Gastrocnemius medialis (tissue), 4 donors: ENCODE measurements at regions not wholly inside any gene's neighbourhood (a gene's known extent, or its start where the extent isn't known, plus 50 kb on each side); places are given as distances from the start of the nearest gene placed in this dataset.

Source experiments
- ATAC-seq, 2 donors: fragments of 150-250 bp; one replicate each; pipeline ENCODE4 v1.9.1; 2016
- DNase-seq, 2 donors: peaks; one replicate each; pipeline ENCODE4 v3.0.0-alpha.2; 2019
- H3K27ac ChIP-seq, 4 donors: fragments of 200-600 bp; sonication (generic); 1 replicate in 1 of 4; 2 replicates in 3 of 4; pipeline ENCODE4 v1.5.1; 2016 to 2018; ENCODE audit warnings: mild to moderate bottlenecking in 2 of 4, moderate library complexity in 1 of 4
- H3K27me3 ChIP-seq, 3 donors: fragments of 200-600 bp; sonication (generic) in 2 of 3; 1 replicate in 1 of 3; 2 replicates in 2 of 3; pipeline versions ENCODE4 v1.5.1 to v1.6.0; 2016 to 2019; ENCODE audit warnings: mild to moderate bottlenecking in 1 of 3, moderate library complexity in 1 of 3
- H3K36me3 ChIP-seq, 2 donors: fragments of 200-600 bp; sonication (generic) in 1 of 2; one replicate each; pipeline ENCODE4 v1.5.1; 2017 to 2018
- H3K4me1 ChIP-seq, 2 donors: fragments of 200-600 bp; sonication (generic) in 1 of 2; one replicate each; pipeline ENCODE4 v1.5.1; 2016 to 2017; ENCODE audit warnings: mild to moderate bottlenecking in 2 of 2
- H3K4me3 ChIP-seq, 4 donors: fragments of 200-600 bp; sonication (generic) in 3 of 4; 1 replicate in 1 of 4; 2 replicates in 3 of 4; pipeline ENCODE4 v1.5.1; 2016 to 2019; ENCODE audit warnings: mild to moderate bottlenecking in 2 of 4
- H3K9me3 ChIP-seq, 3 donors: fragments of 200-600 bp; sonication (generic) in 2 of 3; 1 replicate in 1 of 3; 2 replicates in 2 of 3; pipeline ENCODE4 v1.5.1; 2016 to 2019
- POLR2A ChIP-seq, 2 donors: fragments of 450-650 bp; IDR thresholded peaks; one replicate each; pipeline ENCODE4 v1.6.1; 2017; ENCODE audit warnings: antibody characterized with exemption in 2 of 2, mild to moderate bottlenecking in 2 of 2, moderate library complexity in 2 of 2
- in situ Hi-C, 4 donors: fragments of 200-750 bp; cut with MboI; loops; one replicate each; pipeline versions ENCODE4 v1.15.0 to v1.8.0; 2017; ENCODE audit warnings: low sequenced_read_pairs in 4 of 4
- intact Hi-C: fragments of 100-400 bp; cut with DNase I; formaldehyde crosslinking; loops from one replicate; pipeline ENCODE4 v1.15.1; 2023; ENCODE audit warnings: low total_unique reads
- TF ChIP-seq, protein P1 (sequence below), 5 experiments: fragments of 450-650 bp in 3 of 5; fragments of 200-600 bp in 2 of 5; sonication (generic) in 2 of 5; IDR thresholded peaks in 4 of 5; conservative IDR thresholded peaks in 1 of 5; 1 replicate in 4 of 5; 2 replicates in 1 of 5; pipeline ENCODE4 v1.5.1; 2016 to 2019; ENCODE audit warnings: antibody characterized with exemption in 5 of 5, mild to moderate bottlenecking in 3 of 5, moderate library complexity in 3 of 5

DNA sequence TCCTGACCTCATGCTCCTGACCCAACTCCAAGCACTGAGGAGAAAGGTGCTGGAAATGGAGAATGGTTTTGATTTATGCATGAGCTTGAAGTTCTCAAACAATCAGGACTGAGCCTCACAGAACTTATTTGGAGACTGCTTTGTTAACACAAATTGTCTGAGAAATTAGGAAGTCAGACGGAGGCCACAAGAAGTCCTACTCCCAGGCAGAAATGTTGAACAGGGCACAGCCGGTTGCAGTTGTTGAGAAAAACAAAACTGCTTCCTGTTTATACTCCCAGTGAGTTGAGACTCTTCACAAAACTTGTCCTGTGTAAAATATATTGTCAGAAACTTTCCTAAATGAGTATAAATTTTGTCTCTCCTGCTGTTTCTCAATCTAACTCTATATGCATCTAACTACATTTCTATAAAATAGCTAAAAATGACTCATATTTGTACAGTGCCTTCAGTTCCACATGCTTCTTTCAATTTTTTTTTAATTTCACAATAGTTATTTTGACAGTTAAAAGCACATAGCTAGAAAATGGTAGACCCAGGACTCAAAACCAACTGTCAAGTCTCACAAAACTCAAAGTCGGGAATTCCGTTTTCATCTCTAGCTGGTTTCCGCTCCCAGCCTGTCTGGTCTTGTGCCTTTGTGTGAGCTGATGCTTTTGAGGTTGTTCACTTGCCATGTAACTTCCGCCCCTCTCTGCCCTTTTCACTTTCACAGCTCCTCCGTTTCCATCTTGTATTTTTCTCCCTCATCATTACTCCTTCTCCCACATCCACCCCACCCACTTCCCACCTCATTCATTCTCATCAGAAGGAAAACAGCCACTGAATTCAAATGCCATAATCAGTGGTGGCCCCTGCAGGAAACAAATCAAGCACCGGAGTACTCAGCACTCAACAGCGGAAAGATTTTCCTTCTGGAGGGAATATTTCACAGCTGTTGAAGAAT is 215.0 kb downstream of the SUCLG1 start:
- Histone ChIP-seq H3K36me3 (no peaks in the 10 kb centered on the region), H3K4me1 (no peaks in the 10 kb centered on the region), H3K4me3 (no peak overlapping the region), H3K27me3 (no peaks in the 10 kb centered on the region), H3K9me3 (no peaks in the 10 kb centered on the region), H3K27ac (no peak overlapping the region)
- in situ Hi-C loops (no loop called here), intact Hi-C loops (no loop called here)
- TF ChIP-seq, protein P1, sequence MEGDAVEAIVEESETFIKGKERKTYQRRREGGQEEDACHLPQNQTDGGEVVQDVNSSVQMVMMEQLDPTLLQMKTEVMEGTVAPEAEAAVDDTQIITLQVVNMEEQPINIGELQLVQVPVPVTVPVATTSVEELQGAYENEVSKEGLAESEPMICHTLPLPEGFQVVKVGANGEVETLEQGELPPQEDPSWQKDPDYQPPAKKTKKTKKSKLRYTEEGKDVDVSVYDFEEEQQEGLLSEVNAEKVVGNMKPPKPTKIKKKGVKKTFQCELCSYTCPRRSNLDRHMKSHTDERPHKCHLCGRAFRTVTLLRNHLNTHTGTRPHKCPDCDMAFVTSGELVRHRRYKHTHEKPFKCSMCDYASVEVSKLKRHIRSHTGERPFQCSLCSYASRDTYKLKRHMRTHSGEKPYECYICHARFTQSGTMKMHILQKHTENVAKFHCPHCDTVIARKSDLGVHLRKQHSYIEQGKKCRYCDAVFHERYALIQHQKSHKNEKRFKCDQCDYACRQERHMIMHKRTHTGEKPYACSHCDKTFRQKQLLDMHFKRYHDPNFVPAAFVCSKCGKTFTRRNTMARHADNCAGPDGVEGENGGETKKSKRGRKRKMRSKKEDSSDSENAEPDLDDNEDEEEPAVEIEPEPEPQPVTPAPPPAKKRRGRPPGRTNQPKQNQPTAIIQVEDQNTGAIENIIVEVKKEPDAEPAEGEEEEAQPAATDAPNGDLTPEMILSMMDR (IDR thresholded peaks at IDR 0.05 in 4 of 5, conservative IDR thresholded peaks at IDR 0.05 in 1 of 5), result no peak
- TF ChIP-seq POLR2A (IDR thresholded peaks at IDR 0.05), result no peak
- DNase-seq, result no peak
- ATAC-seq, result no peak

DNA sequence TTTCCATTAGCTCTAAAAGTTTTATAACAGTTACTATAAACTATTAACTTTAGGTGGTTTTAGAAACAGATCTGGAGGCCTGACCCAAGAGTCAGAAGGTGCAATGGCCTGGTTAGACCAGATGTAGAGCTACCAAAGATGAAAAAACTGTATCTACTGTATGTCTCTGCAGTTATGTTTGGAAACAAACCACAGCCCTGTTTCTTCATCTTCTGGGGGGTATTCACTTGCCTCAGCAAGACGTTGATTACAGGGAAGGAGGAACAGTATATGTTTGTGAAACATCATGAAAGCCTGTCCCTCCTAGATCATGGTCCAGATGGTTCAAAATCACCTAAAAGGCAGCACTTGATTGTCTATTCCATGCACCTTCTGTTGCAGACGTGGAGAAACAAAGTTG is 220.2 kb downstream of the SUCLG1 start:
- intact Hi-C loops, result no loop called here
- no peaks in the 10 kb centered on the region for H3K36me3 ChIP-seq
- TF ChIP-seq POLR2A (IDR thresholded peaks at IDR 0.05), result no peak
- TF ChIP-seq, protein P1 (IDR thresholded peaks at IDR 0.05 in 4 of 5, conservative IDR thresholded peaks at IDR 0.05 in 1 of 5), result no peak

DNA sequence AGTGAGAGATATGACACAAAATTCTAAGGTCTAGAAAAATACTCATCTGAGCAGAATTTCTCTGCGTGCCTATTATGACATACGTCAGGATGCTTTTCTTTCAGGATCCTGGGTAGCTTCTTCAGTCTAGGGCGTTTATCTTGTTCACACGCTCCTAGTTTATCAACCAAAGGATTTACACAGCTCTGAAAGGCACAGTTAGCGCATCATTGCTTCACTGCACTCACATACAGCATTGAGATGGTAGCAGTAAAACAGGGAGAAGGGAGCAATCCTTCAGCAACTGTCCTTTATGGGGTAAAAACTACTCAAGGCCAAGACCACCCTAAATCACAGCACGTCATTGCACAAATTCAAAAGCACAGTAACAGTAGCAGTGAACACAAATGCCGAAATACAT is 222.8 kb downstream of the SUCLG1 start:
- intact Hi-C loops, result no loop called here
- no peak overlapping the region for H3K27ac ChIP-seq

More for the DNA sequence above, 220.2 kb downstream of the SUCLG1 start:
- Histone ChIP-seq H3K4me3 (no peak overlapping the region), H3K27me3 (no peaks in the 10 kb centered on the region), H3K27ac (no peak overlapping the region), H3K4me1 (no peaks in the 10 kb centered on the region), H3K9me3 (no peaks in the 10 kb centered on the region)
- in situ Hi-C loops, result no loop called here
- DNase-seq (no peak), ATAC-seq (no peak)

GRCh38 chr2:84234103-84234502 is 225.0 kb downstream of the SUCLG1 start:
- no peaks in the 10 kb centered on the region for H3K4me1 ChIP-seq
- DNase-seq (no peak), ATAC-seq (no peak)
- no peaks in the 10 kb centered on the region for H3K36me3 ChIP-seq
- no peak overlapping the region for H3K27ac ChIP-seq
- no peaks in the 10 kb centered on the region for H3K27me3 ChIP-seq
- intact Hi-C loops, result no loop called here
- H3K4me3 ChIP-seq, result no peak overlapping the region
- no peaks in the 10 kb centered on the region for H3K9me3 ChIP-seq
- in situ Hi-C loops, result no loop called here
- no peak for TF ChIP-seq POLR2A (IDR thresholded peaks at IDR 0.05)
- TF ChIP-seq, protein P1 (IDR thresholded peaks at IDR 0.05 in 4 of 5, conservative IDR thresholded peaks at IDR 0.05 in 1 of 5), result no peak

More for the DNA sequence above, 222.8 kb downstream of the SUCLG1 start:
- TF ChIP-seq, protein P1 (IDR thresholded peaks at IDR 0.05 in 4 of 5, conservative IDR thresholded peaks at IDR 0.05 in 1 of 5), result no peak
- no peak for TF ChIP-seq POLR2A (IDR thresholded peaks at IDR 0.05)
- Histone ChIP-seq H3K4me3 (no peak overlapping the region), H3K27me3 (no peaks in the 10 kb centered on the region), H3K9me3 (no peaks in the 10 kb centered on the region), H3K36me3 (no peaks in the 10 kb centered on the region), H3K4me1 (no peaks in the 10 kb centered on the region)
- ATAC-seq, result no peak
- in situ Hi-C loops, result no loop called here
- no peak for DNase-seq
